Lower lobe of right lung (tissue), 2 donors: ENCODE measurements at regions not wholly inside any gene's neighbourhood (a gene's known extent, or its start where the extent isn't known, plus 50 kb on each side); places are given as distances from the start of the nearest gene placed in this dataset.

ENCODE experiments used
- ATAC-seq, 2 donors: fragments of 200-7000 bp; cut with Tn5 transposase; one replicate each; pipeline ENCODE4 v1.9.1; 2020 to 2022; ENCODE audit warnings: mild to moderate bottlenecking in 2 of 2, moderate library complexity in 2 of 2
- DNase-seq: peaks from one replicate; pipeline ENCODE4 v3.0.0-alpha.2; 2020
- H3K27ac ChIP-seq: fragments of 200-600 bp; one replicate; pipeline ENCODE4 v1.8.0; 2022
- H3K27me3 ChIP-seq: fragments of 200-600 bp; one replicate; pipeline ENCODE4 v1.8.0; 2022; ENCODE audit warnings: low read depth
- H3K36me3 ChIP-seq: fragments of 200-600 bp; one replicate; pipeline ENCODE4 v1.8.0; 2022; ENCODE audit warnings: mild to moderate bottlenecking
- H3K4me1 ChIP-seq: fragments of 200-600 bp; one replicate; pipeline ENCODE4 v1.8.0; 2022
- H3K4me3 ChIP-seq: fragments of 200-600 bp; one replicate; pipeline ENCODE4 v1.8.0; 2022; ENCODE audit warnings: mild to moderate bottlenecking
- H3K9me3 ChIP-seq: fragments of 200-600 bp; one replicate; pipeline ENCODE4 v1.8.0; 2022
- intact Hi-C: fragments of 100-400 bp; cut with DNase I; formaldehyde crosslinking; loops from one replicate; pipeline ENCODE4 v1.11.0; 2022
- TF ChIP-seq, protein P1 (sequence below): fragments of 200-600 bp; IDR thresholded peaks from one replicate; pipeline ENCODE4 v1.8.0; 2022; ENCODE audit warnings: antibody characterized with exemption, mild to moderate bottlenecking
- donor health status: DM: no; HTN: yes; CAD: no; lungs with severe emphysema.

DNA sequence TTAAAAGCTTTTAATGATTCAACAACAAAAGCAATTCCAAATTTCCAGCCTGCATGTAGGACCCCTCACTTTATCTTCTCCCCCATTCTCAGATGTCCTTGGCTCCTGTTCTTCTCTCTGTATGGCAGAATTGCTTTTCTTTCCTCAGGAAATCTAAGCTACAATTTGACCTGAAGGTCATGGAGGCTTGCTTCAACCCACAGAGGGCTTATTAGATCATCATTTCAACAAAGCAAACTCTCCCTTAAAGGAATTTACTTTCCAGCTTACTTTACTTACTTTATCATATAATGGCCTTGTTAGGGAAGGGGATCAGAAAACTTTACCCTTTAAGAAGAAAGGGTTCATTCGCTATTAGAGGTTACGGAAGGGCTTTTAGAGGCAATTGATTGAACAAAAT is 211.5 kb downstream of the RAD51AP2 start:
- ATAC-seq, result no peak
- intact Hi-C loops, result no loop called here

DNA sequence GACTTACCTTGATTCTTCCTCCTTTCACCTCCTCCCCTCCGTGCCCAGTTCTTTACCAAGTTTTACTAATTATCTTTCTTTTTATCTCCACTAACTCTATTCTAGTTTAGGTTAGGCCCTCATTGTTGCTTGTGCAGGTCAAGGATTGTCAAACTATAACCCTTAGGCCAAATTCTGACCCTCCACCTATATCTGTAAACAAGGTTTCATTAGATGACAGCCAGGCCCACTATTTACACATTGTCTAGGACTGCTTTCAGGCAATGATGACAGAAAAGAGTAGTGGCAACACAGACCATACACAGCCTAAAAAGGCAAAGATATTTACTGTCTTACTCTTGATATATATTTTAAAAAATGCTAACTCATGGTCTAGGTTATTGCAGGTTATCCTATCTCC is 212.0 kb downstream of the RAD51AP2 start:
- H3K36me3 ChIP-seq, result no peaks in the 10 kb centered on the region
- no peaks in the 10 kb centered on the region for H3K4me1 ChIP-seq
- TF ChIP-seq, protein P1, sequence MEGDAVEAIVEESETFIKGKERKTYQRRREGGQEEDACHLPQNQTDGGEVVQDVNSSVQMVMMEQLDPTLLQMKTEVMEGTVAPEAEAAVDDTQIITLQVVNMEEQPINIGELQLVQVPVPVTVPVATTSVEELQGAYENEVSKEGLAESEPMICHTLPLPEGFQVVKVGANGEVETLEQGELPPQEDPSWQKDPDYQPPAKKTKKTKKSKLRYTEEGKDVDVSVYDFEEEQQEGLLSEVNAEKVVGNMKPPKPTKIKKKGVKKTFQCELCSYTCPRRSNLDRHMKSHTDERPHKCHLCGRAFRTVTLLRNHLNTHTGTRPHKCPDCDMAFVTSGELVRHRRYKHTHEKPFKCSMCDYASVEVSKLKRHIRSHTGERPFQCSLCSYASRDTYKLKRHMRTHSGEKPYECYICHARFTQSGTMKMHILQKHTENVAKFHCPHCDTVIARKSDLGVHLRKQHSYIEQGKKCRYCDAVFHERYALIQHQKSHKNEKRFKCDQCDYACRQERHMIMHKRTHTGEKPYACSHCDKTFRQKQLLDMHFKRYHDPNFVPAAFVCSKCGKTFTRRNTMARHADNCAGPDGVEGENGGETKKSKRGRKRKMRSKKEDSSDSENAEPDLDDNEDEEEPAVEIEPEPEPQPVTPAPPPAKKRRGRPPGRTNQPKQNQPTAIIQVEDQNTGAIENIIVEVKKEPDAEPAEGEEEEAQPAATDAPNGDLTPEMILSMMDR, result no peak
- no peaks in the 10 kb centered on the region for H3K27me3 ChIP-seq
- H3K4me3 ChIP-seq, result no peak overlapping the region
- DNase-seq (no peak), ATAC-seq (no peak)
- intact Hi-C loops, result no loop called here
- no peak overlapping the region for H3K27ac ChIP-seq
- H3K9me3 ChIP-seq, result no peaks in the 10 kb centered on the region

More for the DNA sequence above, 211.5 kb downstream of the RAD51AP2 start:
- Histone ChIP-seq H3K36me3 (no peaks in the 10 kb centered on the region), H3K9me3 (no peaks in the 10 kb centered on the region), H3K4me1 (no peaks in the 10 kb centered on the region), H3K4me3 (no peak overlapping the region), H3K27me3 (no peaks in the 10 kb centered on the region), H3K27ac (no peak overlapping the region)
- TF ChIP-seq, protein P1, result no peak
- DNase-seq, result no peak

DNA sequence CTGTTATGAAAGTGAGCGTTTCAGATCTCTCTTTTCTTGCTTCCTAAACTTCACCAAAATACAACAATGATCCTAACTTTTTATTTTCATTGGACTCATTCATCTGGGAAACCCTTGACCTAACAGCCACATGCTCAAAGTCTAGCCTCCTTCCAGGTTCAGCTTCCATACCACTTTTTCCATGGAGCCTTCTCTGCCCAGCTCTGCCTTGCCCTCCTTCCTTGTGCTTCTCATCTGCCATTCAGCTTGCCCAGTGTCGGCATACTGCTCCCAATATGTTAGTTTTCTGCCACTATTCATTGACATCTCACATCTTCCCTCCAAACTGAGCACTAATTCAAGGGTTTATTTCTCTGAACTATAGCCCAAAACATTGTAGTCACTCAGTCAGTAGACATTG is 214.7 kb downstream of the RAD51AP2 start:
- intact Hi-C loops, result no loop called here
- TF ChIP-seq, protein P1, result no peak

DNA sequence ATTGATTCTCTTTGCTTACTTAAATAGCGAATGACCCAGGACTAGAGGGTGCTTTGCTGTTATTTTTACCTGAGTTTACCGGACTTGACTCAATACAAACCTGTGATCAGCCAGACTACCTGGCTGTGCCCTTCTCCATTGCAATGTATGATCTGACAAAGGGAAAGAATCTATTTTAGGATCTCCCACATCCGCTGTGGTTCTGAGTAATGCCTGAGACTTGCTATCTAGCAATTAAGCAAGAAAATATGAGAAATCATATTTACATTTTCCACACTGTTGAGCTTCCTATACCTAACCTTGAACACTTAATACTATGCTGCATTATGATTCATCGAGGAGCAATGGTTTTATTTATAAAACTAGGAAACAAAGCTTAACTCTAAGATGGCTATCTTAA is 215.2 kb downstream of the RAD51AP2 start:
- Histone ChIP-seq H3K27me3 (no peaks in the 10 kb centered on the region), H3K27ac (no peak overlapping the region), H3K4me3 (no peak overlapping the region), H3K36me3 (no peaks in the 10 kb centered on the region), H3K9me3 (no peaks in the 10 kb centered on the region), H3K4me1 (no peaks in the 10 kb centered on the region)
- intact Hi-C loops, result no loop called here
- DNase-seq (no peak), ATAC-seq (no peak)
- TF ChIP-seq, protein P1, result no peak

More for the DNA sequence above, 214.7 kb downstream of the RAD51AP2 start:
- no peaks in the 10 kb centered on the region for H3K36me3 ChIP-seq
- no peak overlapping the region for H3K27ac ChIP-seq
- ATAC-seq (no peak), DNase-seq (no peak)
- H3K4me3 ChIP-seq, result no peak overlapping the region
- no peaks in the 10 kb centered on the region for H3K4me1 ChIP-seq
- no peaks in the 10 kb centered on the region for H3K27me3 ChIP-seq
- H3K9me3 ChIP-seq, result no peaks in the 10 kb centered on the region

DNA sequence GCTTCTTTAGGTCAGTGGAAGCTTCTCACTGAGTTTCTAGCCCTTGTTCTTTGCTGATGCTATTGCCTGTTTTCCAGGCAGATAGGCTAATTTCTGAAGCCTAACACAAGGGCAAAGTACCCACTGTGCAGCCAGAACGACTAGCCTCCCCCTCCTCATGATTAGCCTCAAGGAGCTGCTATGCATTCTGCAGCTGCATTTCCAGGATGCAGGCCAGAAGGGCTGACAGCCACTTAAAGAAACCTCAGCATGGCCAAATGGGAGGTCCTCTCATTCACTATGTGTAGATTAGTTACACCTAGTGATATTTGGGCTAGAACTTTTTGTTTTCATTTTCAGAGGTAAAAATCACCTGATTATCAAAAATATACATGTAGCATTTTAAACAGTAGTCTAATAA is 216.0 kb downstream of the RAD51AP2 start:
- intact Hi-C loops, result no loop called here
- no peaks in the 10 kb centered on the region for H3K36me3 ChIP-seq
- H3K9me3 ChIP-seq, result no peaks in the 10 kb centered on the region
- no peaks in the 10 kb centered on the region for H3K27me3 ChIP-seq
- H3K27ac ChIP-seq, result no peak overlapping the region
- TF ChIP-seq, protein P1, result no peak
- ATAC-seq, result no peak
- no peaks in the 10 kb centered on the region for H3K4me1 ChIP-seq
- no peak overlapping the region for H3K4me3 ChIP-seq
- DNase-seq, result no peak

DNA sequence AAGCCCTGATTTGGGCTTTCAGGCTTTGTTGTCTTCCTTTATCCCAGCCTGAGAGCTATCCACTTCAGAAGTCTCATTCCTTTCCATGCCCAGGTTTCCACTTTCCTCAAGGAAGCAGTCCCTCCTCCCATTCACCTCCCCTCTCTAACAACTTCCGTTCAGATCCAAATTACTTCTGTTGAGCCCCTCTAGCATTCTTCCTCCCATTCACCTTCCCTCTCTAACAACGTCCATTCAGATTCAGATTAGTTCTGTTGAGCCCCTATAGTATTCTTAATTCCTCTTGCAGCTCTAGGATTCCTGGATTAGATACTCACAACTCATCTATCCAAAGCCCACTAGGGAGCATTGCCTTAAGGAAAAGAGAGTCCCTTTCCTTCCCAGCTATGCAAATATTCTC is 216.8 kb downstream of the RAD51AP2 start:
- Histone ChIP-seq H3K4me3 (no peak overlapping the region), H3K9me3 (no peaks in the 10 kb centered on the region), H3K36me3 (no peaks in the 10 kb centered on the region), H3K27ac (no peak overlapping the region), H3K27me3 (no peaks in the 10 kb centered on the region), H3K4me1 (no peaks in the 10 kb centered on the region)
- DNase-seq, result no peak
- TF ChIP-seq, protein P1, result no peak
- no peak for ATAC-seq
- intact Hi-C loops, result no loop called here
